Left colon (tissue), 2 donors: ENCODE measurements at regions not wholly inside any gene's neighbourhood (a gene's known extent, or its start where the extent isn't known, plus 50 kb on each side); places are given as distances from the start of the nearest gene placed in this dataset.
"Not testable (repeated sequence)": the region's sequence is repeated elsewhere in the genome, so short reads cannot be mapped to it uniquely, and the experiment has no call there.

Experiments
- ATAC-seq: fragments of 200-7000 bp; cut with Tn5 transposase; one replicate; pipeline ENCODE4 v1.9.1; 2020; ENCODE audit warnings: mild to moderate bottlenecking, moderate library complexity
- DNase-seq, 2 donors: peaks; one replicate each; pipeline ENCODE4 v3.0.0-alpha.2; 2020
- intact Hi-C, 2 donors: fragments of 100-400 bp; cut with DNase I in 1 of 2; cut with micrococcal nuclease in 1 of 2; formaldehyde crosslinking; loops; one replicate each; pipeline versions ENCODE4 v1.11.2 to v1.14.0; 2022; cut with DNase I, micrococcal nuclease
- donor health status: DM: no; HTN: no; CAD: no.
- donor health status: DM: yes; HTN: yes; CAD: no.

DNA sequence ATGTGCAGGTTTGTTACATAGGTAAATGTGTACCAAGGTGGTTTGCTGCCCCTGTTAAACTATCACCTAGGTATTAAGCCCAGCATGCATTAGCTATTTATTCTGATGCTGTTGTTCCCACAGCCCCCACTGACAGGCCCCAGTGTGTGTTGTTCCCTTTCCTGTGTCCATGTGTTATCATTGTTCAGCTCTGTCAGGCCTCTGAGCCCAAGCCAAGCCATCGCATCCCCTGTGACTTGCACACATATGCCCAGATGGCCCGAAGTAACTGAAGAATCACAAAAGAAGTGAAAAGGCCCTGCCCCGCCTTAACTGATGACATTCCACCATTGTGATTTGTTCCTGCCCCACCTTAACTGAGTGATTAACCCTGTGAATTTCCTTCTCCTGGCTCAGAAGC is 757.5 kb downstream of the NR2F1-AS1 start:
- intact Hi-C loops, DNase-seq, ATAC-seq: not testable (repeated sequence)

DNA sequence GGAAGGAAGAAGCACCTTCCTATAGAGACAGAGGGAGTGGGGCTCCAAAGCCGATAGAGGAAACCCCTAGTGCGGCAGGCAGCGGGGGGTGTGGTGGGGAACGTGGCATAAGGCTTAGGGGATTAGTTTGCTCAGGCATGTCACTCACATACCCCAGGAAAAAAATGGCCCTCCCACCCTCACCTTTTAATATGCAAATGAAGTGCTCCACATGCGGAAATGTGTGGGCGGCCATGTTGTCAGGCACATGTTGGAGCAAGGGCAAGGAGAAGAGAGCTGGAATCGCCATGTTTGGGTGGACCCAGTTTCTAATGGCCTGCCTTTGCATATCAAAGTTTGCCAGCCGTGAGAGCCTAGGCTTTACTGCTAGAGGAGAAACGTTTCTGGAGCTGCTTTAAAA is 758.8 kb downstream of the NR2F1-AS1 start:
- intact Hi-C loops, result no loop called here
- ATAC-seq, result no peak

DNA sequence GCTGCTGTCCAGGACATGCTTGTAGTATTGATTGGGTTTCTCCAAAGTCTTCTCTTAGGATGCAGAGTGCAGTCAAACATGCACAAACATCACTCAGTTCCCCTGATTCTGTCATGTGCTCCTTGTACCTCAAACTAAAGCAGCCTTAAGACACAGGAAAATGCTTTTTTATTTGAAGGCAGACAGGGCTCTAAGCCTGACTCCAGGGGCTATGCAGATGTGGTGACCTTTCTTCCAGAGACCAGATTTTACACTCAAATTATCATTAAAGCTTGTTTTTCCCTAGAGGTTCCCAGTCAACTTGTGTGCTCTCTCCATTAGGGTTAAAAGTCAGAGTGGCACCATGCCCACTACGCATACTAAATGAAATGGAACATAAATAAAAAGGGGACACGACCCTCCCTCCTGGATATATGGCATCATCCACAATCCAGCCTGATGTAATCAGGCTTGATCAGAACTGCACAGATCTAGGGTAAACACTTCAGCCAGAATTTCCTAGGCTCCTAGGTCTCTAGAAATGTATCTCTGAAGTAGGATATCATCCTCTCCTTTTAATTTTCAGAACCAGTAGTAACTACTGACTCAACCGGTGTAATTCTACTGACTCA is 771.1 kb downstream of the NR2F1-AS1 start:
- ATAC-seq (no peak), DNase-seq (no peak)
- intact Hi-C loops, result no loop called here

More for the DNA sequence above, 758.8 kb downstream of the NR2F1-AS1 start:
- no peak for DNase-seq

DNA sequence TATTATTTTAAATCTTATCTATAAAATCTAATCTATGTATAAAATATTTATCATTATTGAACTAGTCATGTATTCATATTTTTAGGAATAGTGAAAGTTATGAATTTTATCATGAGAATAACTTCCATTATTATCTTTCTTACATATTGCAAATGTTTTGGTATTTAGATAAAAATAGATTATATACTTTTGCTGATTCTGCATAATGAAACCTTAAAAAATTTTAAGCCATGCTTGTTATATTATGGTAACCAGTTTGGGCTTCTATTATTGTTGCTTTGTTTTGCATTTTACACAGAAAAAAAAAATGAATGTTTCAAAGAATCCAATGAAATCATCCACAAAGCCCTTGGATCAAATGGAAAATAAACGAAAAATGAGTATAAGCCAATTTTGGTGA is 772.5 kb downstream of the NR2F1-AS1 start:
- ATAC-seq (no peak), DNase-seq (no peak)
- intact Hi-C loops, result no loop called here

DNA sequence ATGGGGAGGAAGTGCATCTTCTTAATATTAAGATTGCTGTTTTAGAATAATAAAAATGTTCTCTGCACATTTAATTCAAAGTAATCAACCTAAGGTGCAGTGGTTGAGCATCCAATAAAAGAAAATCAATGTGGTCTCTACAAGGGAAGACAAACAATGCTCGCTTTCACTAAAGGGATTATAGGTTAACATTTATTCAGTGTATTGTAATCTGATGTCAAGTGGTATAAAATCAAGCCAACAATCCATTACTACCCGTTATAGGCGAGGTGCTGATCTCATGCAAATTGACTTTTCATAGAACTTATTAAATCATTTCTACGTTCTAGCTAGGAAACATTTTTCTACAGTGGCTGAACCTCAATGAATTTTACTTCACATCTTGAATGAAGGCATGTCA is 773.9 kb downstream of the NR2F1-AS1 start:
- ATAC-seq (no peak), DNase-seq (no peak)
- intact Hi-C loops, result no loop called here

DNA sequence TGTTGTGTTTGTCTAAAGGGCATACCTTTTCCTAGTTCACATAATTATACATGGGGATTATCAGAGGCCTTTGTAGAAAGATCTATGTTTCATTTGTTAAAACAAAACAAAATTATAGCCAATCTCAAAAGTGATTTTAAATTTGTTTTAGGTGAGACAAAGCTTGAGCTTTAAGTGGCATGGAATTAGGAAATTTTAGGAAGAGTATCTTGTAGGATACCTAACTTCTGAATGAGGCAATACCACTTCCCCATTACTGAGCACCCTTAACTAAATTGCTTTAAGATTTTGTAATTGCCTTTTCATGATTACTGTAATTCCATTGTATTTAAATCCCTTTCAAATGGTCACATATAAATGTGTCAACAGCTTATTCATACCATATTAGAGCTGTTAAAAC is 775.6 kb downstream of the NR2F1-AS1 start:
- DNase-seq (no peak), ATAC-seq (no peak)
- intact Hi-C loops, result no loop called here

DNA sequence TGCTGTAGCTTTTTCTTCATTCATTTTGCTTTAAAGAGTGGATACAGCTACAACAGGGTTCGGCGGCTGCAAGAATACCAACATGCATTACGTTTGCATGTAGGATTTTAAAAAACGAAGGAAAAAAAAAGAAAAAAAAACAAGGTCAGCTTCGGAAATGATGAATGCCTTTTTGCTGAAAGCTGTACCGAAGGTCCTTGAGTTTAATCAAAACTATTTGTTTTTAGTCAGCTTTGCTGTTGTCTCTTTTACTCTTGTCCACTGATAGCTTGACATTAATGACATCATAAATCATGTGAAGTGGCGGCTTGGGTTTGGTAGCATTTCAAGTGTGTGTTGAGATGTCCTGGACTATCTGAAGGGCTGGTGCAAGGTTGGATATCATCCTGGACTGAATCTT is 779.1 kb downstream of the NR2F1-AS1 start:
- DNase-seq (no peak), ATAC-seq (no peak)
- intact Hi-C loops, result no loop called here

DNA sequence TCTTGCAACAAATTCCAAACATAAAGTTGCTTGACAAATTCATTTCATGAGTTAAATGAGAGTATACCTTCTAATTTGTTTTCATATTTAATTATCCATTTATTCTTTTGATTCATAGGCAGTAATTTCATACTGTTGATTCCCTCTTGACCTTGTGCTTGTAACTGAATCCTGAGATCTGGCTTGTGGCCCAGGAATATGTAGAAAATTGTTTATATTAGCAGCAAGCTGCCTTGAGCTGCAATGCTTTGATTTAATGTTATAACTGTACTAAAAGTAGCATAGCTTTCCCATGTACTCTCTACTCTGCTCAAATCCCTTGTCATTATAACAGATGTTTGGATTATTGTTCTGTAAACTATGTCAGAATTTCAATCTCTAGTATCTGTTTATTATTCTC is 780.7 kb downstream of the NR2F1-AS1 start:
- ATAC-seq (no peak), DNase-seq (no peak)
- intact Hi-C loops, result no loop called here

DNA sequence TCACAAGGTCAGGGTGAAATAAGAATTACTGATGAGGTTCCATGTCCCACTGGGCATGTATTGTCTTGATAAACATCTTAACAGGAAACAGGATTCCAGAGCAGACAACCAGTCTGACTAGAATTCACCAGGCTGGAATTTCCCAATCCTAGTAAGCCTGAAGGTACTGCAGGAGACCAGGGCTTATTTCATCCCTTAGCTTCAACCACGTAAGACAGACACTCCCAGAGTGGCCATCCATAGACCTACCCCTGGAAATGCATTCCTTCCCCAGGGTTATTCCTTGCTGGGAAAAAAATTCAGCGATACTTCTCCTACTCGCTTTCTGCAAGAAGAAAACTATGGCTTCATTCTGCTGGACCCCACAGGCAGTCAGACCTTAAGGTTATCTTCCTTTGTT is 785.4 kb downstream of the NR2F1-AS1 start:
- intact Hi-C loops, result no loop called here
- ATAC-seq (no peak), DNase-seq (no peak)

DNA sequence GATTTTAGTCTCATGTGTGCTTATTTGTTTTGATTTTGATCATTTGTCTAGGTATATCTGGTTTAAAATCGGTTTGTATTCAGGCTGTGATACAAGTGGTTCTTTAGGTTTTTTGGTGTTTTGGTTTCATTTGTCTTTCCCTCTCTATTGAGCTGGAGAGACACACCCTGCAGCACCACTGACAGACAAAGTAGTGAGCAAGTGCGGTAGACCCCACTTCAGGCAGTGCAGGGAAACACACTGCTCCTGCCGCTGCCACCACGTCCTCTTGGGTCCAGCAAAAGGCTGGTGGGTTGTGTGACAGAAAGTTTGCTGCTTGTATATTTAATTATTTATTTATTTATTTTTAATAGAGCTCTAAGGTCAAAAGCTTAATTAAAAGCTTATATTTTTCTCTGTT is 801.0 kb downstream of the NR2F1-AS1 start:
- intact Hi-C loops, result no loop called here
- no peak for ATAC-seq
- no peak for DNase-seq

DNA sequence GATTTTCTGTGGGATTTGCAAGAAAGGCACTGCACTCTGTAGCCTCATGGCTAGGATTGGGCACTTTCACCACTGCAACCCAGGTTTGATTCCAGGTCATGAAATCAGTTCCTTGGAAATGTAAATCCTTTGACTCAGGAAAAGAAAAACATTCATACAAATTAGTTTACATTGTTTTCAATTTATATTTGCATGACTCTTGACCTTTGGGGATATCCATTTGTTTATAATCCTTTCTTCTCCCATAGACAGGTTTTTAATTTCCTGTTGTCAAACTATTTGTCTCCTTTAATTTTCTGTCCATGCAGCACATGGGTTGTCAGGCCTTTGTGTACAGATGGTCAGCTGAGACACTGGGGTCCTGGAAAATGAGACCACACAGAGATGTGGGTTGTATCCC is 801.5 kb downstream of the NR2F1-AS1 start:
- ATAC-seq (no peak), DNase-seq (no peak)
- intact Hi-C loops, result no loop called here

DNA sequence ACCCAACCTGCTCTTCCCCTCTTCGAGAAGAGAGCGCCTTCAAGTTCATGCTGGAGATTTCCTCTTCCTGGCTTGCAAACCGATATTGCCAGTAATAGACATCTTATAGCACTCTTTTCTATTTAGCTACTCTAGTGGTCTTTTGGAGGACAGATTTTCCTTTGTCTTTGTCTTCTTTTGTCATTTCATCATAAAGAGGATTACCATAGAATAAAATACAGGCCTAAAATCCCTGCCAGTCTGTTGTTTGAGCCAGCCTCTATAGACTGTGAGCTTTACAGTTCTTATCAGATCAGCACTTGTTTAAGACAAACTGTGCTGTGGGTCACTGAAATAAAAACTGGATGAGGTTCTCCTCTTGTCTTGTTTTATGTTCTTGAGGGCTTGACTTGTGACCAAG is 802.8 kb downstream of the NR2F1-AS1 start:
- intact Hi-C loops, result no loop called here

DNA sequence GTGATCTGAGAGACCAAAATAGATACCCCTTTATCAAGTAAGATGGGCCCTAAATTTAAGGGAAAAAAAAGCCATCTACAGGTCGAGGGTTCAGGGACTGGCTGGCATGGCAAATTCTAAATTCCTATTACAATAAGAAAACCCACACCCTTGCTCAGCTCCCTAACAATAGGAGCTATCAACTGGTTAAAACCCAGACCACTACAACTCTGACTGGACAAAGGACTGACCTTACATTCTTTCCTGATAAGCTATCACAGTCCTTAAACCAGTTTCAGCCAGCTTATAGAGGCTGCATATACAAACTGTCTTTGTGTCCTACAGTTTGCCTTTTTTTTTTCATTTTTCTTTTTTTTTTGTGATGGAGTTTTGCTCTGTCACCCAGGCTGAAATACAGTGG is 803.6 kb downstream of the NR2F1-AS1 start:
- no peak for DNase-seq
- ATAC-seq, result no peak
- intact Hi-C loops, result no loop called here

More for the DNA sequence above, 802.8 kb downstream of the NR2F1-AS1 start:
- no peak for ATAC-seq
- no peak for DNase-seq

DNA sequence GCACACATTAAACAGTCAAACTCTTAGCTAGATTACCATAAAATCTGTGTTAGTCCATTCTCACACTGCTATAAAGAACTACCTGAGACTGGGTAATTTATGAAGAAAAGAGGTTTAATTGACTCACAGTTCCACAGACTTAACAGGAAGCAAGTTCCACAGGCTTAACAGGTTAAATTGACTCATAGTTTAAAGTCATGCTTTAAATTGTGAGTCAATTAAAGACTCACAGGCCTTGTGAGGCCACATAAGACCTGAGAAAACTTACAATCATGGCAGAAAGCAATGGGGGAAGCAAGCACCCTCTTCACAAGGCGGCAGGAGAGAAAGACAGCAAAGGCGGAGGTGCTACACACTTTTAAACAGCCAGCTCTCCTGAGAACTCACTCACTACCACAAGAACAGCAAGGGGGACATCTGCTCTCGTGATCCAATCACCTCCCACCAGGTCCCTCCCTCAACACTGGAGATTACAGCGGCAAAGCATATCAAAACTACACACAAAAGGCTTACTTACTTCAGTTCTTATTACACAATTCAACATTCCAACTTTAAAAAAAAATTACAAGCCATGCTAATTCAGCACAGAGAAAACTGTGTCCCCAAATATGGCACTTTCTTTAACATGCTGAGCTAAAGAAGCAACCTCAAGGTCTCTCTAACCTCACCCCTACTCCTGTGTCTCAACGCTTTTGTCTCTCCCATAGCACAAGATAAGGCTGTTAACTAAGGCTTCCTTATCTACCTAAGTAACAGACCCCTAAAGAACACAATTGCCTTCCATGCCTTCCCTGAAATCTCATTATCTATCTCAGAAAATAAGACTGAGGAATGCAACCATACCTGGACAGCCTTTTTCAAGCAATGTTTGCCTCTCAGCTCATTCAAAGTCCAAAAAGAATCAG is 805.1 kb downstream of the NR2F1-AS1 start:
- intact Hi-C loops, result no loop called here
- DNase-seq (no peak), ATAC-seq (no peak)

DNA sequence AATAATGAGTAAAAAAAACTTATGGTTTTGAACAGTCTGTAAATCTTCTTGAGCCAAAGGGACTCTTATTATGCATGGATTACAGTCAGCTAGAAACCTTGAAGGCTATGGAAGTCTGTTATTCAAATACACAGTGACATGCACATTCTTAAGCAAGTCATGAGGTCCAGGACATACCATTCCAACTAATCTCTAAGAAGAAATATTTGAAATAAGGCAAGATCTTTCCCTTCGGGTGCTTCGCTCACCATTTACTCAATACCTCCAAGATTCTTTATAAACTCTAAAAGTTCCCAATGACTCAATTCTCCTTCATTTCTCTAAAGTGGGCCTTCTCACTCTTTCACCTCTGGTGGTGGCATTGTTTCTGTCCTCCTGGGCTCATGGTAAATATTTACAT is 811.0 kb downstream of the NR2F1-AS1 start:
- no peak for ATAC-seq
- intact Hi-C loops, result no loop called here
- DNase-seq, result no peak

DNA sequence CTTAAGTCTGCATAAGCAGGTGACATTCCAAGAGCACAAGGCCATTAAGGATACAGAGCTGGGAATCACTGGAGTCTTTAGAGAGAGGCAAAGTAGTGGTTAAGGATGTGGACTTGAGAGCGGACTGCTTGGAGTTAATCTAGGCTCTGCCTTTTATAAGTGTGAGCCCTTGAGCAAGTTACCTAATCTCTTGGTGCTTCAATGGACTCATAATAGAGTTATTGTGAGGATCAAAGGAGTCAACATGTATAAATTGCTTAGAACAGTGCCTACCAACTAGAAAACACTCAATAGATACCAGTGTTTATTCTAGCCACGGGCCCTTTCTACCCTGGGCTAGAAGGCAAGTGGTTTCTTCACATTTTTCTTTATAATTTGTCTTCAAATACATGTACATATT is 819.4 kb downstream of the NR2F1-AS1 start:
- ATAC-seq (no peak), DNase-seq (no peak)
- intact Hi-C loops, result no loop called here

DNA sequence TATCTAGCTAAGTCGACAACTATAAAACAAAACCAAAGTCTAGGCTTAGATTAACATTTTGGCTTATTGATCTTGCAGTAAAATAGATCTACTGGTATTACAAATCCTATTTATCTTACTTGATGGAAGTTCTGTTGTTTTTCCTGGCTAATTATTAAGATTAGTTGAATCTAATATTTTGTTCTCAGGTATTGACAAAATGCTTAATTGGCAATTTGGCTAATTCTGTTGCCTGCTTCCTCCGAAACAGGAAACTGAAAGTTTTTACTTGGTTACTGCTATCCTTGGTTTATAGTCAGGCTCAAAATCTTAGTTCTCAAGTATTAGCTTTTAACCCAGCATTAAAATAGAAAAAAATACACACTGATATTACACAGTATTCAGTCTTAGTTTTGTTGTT is 820.5 kb downstream of the NR2F1-AS1 start:
- DNase-seq (no peak), ATAC-seq (no peak)
- intact Hi-C loops, result no loop called here

DNA sequence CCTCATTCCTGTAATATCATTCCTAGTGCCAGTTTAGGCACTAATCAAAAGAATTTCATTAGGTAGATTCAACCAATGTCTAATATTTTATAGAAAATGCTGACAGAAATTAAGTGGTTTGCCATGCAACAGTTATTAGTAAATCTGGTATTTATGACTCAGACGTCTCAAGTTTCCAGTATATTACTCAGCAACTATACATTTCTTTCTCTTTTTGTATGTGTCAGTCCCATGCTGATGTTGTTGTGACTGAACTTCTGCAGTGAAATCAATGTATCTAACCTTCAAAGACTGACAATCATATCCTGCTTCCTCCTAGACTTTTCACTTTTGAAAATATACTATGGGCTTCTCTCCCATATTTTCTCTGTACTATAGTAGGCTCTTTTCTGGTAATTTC is 822.5 kb downstream of the NR2F1-AS1 start:
- intact Hi-C loops, result no loop called here
- ATAC-seq, result no peak
- no peak for DNase-seq

DNA sequence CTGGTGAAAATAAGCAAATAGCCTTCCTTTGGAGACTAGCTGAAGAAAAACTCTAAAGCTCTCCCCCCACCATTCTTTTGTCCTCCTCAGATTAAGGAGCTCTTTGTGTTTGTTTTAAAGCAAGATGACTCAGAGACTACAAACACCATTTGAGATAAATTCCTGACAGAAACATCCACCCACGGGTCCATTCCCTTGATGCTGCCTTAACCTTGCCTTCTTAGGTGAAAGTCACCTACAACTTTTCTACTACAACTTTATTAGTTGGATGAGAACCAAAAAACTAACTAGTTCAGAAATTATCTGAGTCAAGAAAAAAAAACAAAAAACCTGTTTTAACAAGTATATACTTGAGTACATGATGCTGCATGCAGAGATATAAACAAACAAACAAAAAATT is 831.1 kb downstream of the NR2F1-AS1 start:
- ATAC-seq (no peak), DNase-seq (no peak)
- intact Hi-C loops, result no loop called here

DNA sequence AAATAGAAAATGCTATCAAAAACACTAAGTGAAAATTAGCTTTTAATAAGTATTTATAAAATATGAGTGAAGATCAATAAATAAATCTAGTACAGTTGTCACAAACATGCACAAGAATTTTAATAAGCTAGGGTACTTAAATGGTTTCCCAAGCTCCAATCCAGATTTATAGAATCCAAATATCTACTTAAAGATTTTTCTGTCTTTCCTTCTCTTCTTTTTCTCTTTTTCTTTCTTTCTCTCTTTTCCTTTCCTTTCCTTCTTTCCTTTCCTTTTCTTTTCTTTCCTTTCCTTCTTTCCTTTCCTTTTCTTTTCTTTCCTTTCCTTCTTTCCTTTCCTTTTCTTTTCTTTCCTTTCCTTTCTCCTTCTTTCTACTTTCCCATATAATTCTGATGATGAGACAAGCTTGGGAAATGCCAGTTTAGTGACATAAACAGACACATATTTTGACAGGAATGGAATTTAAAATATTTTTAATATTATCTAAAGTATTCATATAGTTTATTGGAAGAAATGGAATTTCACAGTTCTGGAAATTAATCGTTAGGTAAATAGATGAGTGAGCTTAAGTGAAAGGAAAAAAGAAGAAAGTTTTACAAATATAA is 832.8 kb downstream of the NR2F1-AS1 start:
- intact Hi-C loops, result no loop called here
- ATAC-seq, result no peak
- DNase-seq, result no peak
